A549 (cell line): ENCODE measurements at regions not wholly inside any gene's neighbourhood (a gene's known extent, or its start where the extent isn't known, plus 50 kb on each side); places are given as distances from the start of the nearest gene placed in this dataset.

ENCODE experiments used
- ATAC-seq, 2 experiments: fragments of 200-7000 bp in 1 of 2; fragments of >200 bp in 1 of 2; cut with Nextera tagmentation in 1 of 2; cut with Tn5 transposase in 1 of 2; 3 replicates each; pipeline versions ENCODE4 v1.8.0 to v1.9.1; 2018 to 2020; ENCODE audit warnings: mild to moderate bottlenecking in 1 of 2, moderate library complexity in 1 of 2
- CTCF ChIA-PET: fragments of 300-600 bp; sonication (Branson Sonifier 250); formaldehyde crosslinking; extraction: SDS; loops from one replicate; lab custom pipeline; 2021; ENCODE audit warnings: antibody characterized with exemption, inconsistent platforms; lab: Yijun Ruan, JAX
- POLR2A ChIA-PET: fragments of 350-600 bp; formaldehyde crosslinking; extraction: SDS; loops from one replicate; lab custom pipeline; 2021; ENCODE audit warnings: antibody characterized with exemption, inconsistent platforms; lab: Yijun Ruan, JAX
- DNase-seq, 2 experiments: peaks; one replicate each; pipeline versions ENCODE4 v3.0.0 to v3.0.0-alpha.2; 2011 to 2016; ENCODE audit warnings: low read depth in 1 of 2, low spot score in 1 of 2
- FAIRE-seq: peaks from 2 replicates; lab custom pipeline; 2011; peaks lifted over from hg19 to GRCh38; lab: Jason Lieb, UNC
- H3K27ac ChIP-seq, 2 experiments: fragments of >200 bp; sonication (Bioruptor Twin); formaldehyde crosslinking; 3 replicates each; pipeline ENCODE4 v1.5.1; 2016 to 2017
- H3K4me1 ChIP-seq: fragments of >200 bp; sonication (Bioruptor Twin); formaldehyde crosslinking; 3 replicates; pipeline ENCODE4 v1.6.1; 2016
- H3K4me2 ChIP-seq: fragments of >200 bp; sonication (Bioruptor Twin); formaldehyde crosslinking; 3 replicates; pipeline ENCODE4 v1.6.1; 2016
- H3K4me3 ChIP-seq: fragments of >200 bp; sonication (Bioruptor Twin); formaldehyde crosslinking; 3 replicates; pipeline ENCODE4 v1.5.1; 2016
- H3K9me3 ChIP-seq: fragments of >200 bp; sonication (Bioruptor Twin); formaldehyde crosslinking; 3 replicates; pipeline ENCODE4 v1.6.1; 2016
- BHLHE40 ChIP-seq: IDR thresholded peaks from 2 replicates; pipeline ENCODE4 v1.6.1; 2012; ENCODE audit warnings: low read depth, low read length, inconsistent platforms
- CHD2 ChIP-seq: fragments of 150-350 bp; IDR thresholded peaks from 2 replicates; pipeline ENCODE4 v1.6.1; 2014; ENCODE audit warnings: low read length; ENCODE audit not compliant: partially characterized antibody
- E2F6 ChIP-seq: IDR thresholded peaks from 2 replicates; pipeline ENCODE4 v1.6.1; 2012; ENCODE audit warnings: low read depth, borderline replicate concordance
- ESRRA ChIP-seq: fragments of 150-350 bp; IDR thresholded peaks from 2 replicates; pipeline ENCODE4 v1.6.1; 2014; ENCODE audit warnings: mild to moderate bottlenecking, low read length, borderline replicate concordance
- FOSB ChIP-seq: fragments of 250-450 bp; sonication (Bioruptor Pico); IDR thresholded peaks from 2 replicates; pipeline ENCODE4 v1.5.0; 2020; ENCODE audit warnings: mild to moderate bottlenecking, moderate library complexity
- FOXS1 ChIP-seq: fragments of 250-450 bp; sonication (Bioruptor Pico); IDR thresholded peaks from 2 replicates; pipeline ENCODE4 v1.5.0; 2020; ENCODE audit warnings: mild to moderate bottlenecking, moderate library complexity
- GATA3 ChIP-seq: IDR thresholded peaks from 2 replicates; pipeline ENCODE4 v1.6.1; 2012; ENCODE audit warnings: borderline replicate concordance
- HDAC2 ChIP-seq: fragments of 200-600 bp; sonication (generic); IDR thresholded peaks from 2 replicates; pipeline ENCODE4 v1.6.1; 2016
- JUNB ChIP-seq: fragments of >200 bp; sonication (Bioruptor Twin); formaldehyde crosslinking; IDR thresholded peaks from 2 replicates; pipeline ENCODE4 v1.6.1; 2016
- KDM1A ChIP-seq: fragments of 200-600 bp; sonication (generic); IDR thresholded peaks from 2 replicates; pipeline ENCODE4 v1.6.1; 2016; ENCODE audit warnings: low read depth, mild to moderate bottlenecking
- KDM5A ChIP-seq: fragments of 200-600 bp; sonication (generic); IDR thresholded peaks from 2 replicates; pipeline ENCODE4 v1.6.1; 2016; ENCODE audit warnings: antibody characterized with exemption, mild to moderate bottlenecking
- MAZ ChIP-seq: fragments of 150-350 bp; IDR thresholded peaks from 2 replicates; pipeline ENCODE4 v1.6.1; 2014; ENCODE audit warnings: antibody characterized with exemption, low read depth, low read length, borderline replicate concordance
- MYC ChIP-seq: IDR thresholded peaks from 2 replicates; pipeline ENCODE4 v1.6.1; 2012; ENCODE audit warnings: mild to moderate bottlenecking, inconsistent platforms, low read length, improper control_type of control experiment, borderline replicate concordance
- NFE2L2 ChIP-seq: fragments of 150-350 bp; conservative IDR thresholded peaks from 2 replicates; pipeline ENCODE4 v1.6.1; 2014; ENCODE audit warnings: low read length
- NR3C1 ChIP-seq: fragments of >200 bp; sonication (Bioruptor Twin); formaldehyde crosslinking; IDR thresholded peaks from 3 replicates; pipeline ENCODE4 v1.6.1; 2017
- POLR2AphosphoS2 ChIP-seq: conservative IDR thresholded peaks from 2 replicates; pipeline ENCODE4 v1.6.1; 2012; ENCODE audit warnings: low read length, improper control_type of control experiment, inconsistent platforms
- RAD21 ChIP-seq, 2 experiments: fragments of >200 bp in 1 of 2; sonication (Bioruptor Twin) in 1 of 2; formaldehyde crosslinking in 1 of 2; IDR thresholded peaks in 1 of 2; conservative IDR thresholded peaks in 1 of 2; 2 replicates in 1 of 2; 3 replicates in 1 of 2; pipeline ENCODE4 v1.6.1; 2012 to 2018; ENCODE audit warnings: inconsistent platforms in 1 of 2
- RCOR1 ChIP-seq: fragments of 150-350 bp; IDR thresholded peaks from 2 replicates; pipeline ENCODE4 v1.6.1; 2014; ENCODE audit warnings: antibody characterized with exemption, low read length, low read depth
- RFX5 ChIP-seq: fragments of 450-650 bp; IDR thresholded peaks from 2 replicates; pipeline ENCODE4 v1.7.1; 2014; ENCODE audit warnings: antibody characterized with exemption, mild to moderate bottlenecking, moderate library complexity
- RNF2 ChIP-seq: fragments of 200-600 bp; sonication (generic); IDR thresholded peaks from 2 replicates; pipeline ENCODE4 v1.6.1; 2016; ENCODE audit warnings: low read depth, mild to moderate bottlenecking, antibody characterized with exemption, moderate library complexity, borderline replicate concordance
- SREBF2 ChIP-seq: fragments of 450-650 bp; IDR thresholded peaks from 2 replicates; pipeline ENCODE4 v1.6.1; 2014; ENCODE audit warnings: mild to moderate bottlenecking, moderate library complexity
- TFCP2L1 ChIP-seq: fragments of 250-450 bp; sonication (Bioruptor Pico); IDR thresholded peaks from 2 replicates; pipeline ENCODE4 v1.5.0; 2021; ENCODE audit warnings: mild to moderate bottlenecking
- ZFP36 ChIP-seq: fragments of 450-650 bp; IDR thresholded peaks from 2 replicates; pipeline ENCODE4 v1.6.1; 2014; ENCODE audit warnings: borderline replicate concordance; ENCODE audit not compliant: partially characterized antibody
- WGBS: methylation state at CpG from one replicate; pipeline ENCODE4 v1.1.6; 2017; ENCODE audit errors: missing lambda C conversion rate; 5-methylcytosine and 5-hydroxymethylcytosine counted together
- TF ChIP-seq, protein P1 (sequence below): fragments of >200 bp; sonication (Bioruptor Twin); formaldehyde crosslinking; IDR thresholded peaks from 2 replicates; pipeline ENCODE4 v1.6.1; 2016
- TF ChIP-seq, protein P2 (sequence below): fragments of >200 bp; sonication (Bioruptor Twin); formaldehyde crosslinking; IDR thresholded peaks from 3 replicates; pipeline ENCODE4 v1.5.1; 2016

DNA sequence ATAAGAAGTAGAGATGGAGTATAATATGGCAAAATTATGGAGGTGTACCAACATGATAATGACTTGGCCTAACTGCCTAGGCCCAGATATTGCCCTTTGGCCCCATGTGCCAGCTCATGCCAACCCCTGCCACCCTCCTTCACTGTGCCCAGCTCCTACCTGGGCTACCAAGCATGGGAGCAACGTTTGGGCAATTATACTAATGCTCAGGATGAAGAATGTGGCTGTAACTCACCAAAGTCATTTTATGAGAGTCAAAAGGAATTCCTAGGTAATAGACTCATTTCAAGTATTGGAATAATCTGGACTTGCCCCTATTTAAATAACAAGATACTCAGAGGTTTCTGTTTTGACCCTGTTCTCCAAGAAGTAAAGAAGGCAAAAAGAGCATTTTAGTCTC lies 240.2 kb upstream of the IL12A start:
- peaks cover 28% of the 10 kb centered on the region for H3K4me1 ChIP-seq
- no peaks in the 10 kb centered on the region for H3K9me3 ChIP-seq
- no peak overlapping the region for H3K4me3 ChIP-seq
- WGBS: 11% methylated on average over 1 of the region's 1 CpG
- ATAC-seq (no peak), FAIRE-seq (no peak), DNase-seq (no peak)
- H3K4me2 ChIP-seq: peak overlapping the region; percentile 39; the same call in 2 of the 3 replicates
- ChIA-PET POLR2A (interaction anchor here (0.9 kb wide), 1 partner anchor 15 kb away, joined by 3 read pairs; no protein-coding TSS in a partner anchor), CTCF (interaction anchor here (0.5 kb wide), 1 partner anchor 177 kb away, joined by 3 read pairs; no protein-coding TSS in a partner anchor)
- H3K27ac ChIP-seq: peak overlapping the region in 1 of 2 experiments; percentile 58; a peak in 2 of 6 replicates
- TF ChIP-seq RAD21 (conservative IDR thresholded peaks at IDR 0.05 in 1 of 2, IDR thresholded peaks at IDR 0.05 in 1 of 2) (no peak), HDAC2 (no peak), NR3C1 (no peak), FOXS1 (CRISPR knock-in tag) (no peak), CHD2 (no peak), ESRRA (no peak), BHLHE40 (no peak), FOSB (CRISPR knock-in tag) (no peak), RFX5 (no peak), GATA3 (no peak), KDM1A (no peak), RNF2 (no peak), KDM5A (no peak), NFE2L2 (no peak), TFCP2L1 (CRISPR knock-in tag) (no peak), JUNB (no peak)
- TF ChIP-seq, protein P1, sequence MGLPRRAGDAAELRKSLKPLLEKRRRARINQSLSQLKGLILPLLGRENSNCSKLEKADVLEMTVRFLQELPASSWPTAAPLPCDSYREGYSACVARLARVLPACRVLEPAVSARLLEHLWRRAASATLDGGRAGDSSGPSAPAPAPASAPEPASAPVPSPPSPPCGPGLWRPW: no peak

- DNase-seq (peak in 1 of 2 experiments; percentile 31), FAIRE-seq (no peak), ATAC-seq (peak in 1 of 2 experiments; percentile 76; a peak in 3 of 6 replicates)
- TF ChIP-seq KDM1A (no peak), MAZ (no peak), SREBF2 (no peak), E2F6 (no peak), ZFP36 (no peak), MYC (no peak), POLR2AphosphoS2 (no peak), RCOR1 (no peak), CHD2 (no peak), ESRRA (no peak), NFE2L2 (no peak)
- TF ChIP-seq, protein P2, sequence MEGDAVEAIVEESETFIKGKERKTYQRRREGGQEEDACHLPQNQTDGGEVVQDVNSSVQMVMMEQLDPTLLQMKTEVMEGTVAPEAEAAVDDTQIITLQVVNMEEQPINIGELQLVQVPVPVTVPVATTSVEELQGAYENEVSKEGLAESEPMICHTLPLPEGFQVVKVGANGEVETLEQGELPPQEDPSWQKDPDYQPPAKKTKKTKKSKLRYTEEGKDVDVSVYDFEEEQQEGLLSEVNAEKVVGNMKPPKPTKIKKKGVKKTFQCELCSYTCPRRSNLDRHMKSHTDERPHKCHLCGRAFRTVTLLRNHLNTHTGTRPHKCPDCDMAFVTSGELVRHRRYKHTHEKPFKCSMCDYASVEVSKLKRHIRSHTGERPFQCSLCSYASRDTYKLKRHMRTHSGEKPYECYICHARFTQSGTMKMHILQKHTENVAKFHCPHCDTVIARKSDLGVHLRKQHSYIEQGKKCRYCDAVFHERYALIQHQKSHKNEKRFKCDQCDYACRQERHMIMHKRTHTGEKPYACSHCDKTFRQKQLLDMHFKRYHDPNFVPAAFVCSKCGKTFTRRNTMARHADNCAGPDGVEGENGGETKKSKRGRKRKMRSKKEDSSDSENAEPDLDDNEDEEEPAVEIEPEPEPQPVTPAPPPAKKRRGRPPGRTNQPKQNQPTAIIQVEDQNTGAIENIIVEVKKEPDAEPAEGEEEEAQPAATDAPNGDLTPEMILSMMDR: no peak
- 25% methylated on average over 4 of the region's 4 CpGs for WGBS
- Histone ChIP-seq H3K4me1 (peaks cover 28% of the 10 kb centered on the region), H3K9me3 (no peaks in the 10 kb centered on the region), H3K4me2 (peak overlapping the region; percentile 39), H3K4me3 (no peak overlapping the region), H3K27ac (peak overlapping the region in 1 of 2 experiments; percentile 61; a peak in 3 of 6 replicates)
- CTCF ChIA-PET: interaction anchor here (0.6 kb wide), 2 partner anchors 13 to 69 kb away, joined by 3 to 4 read pairs; no protein-coding TSS in a partner anchor
- POLR2A ChIA-PET: interaction anchor here (0.7 to 0.9 kb wide), 2 partner anchors 17 to 38 kb away, joined by 3 read pairs; no protein-coding TSS in a partner anchor
Observed at GRCh38 chr3:159749406-159749805, 239.2 kb upstream of the IL12A start.
